Osteoblast (primary cell): ENCODE measurements at regions not wholly inside any gene's neighbourhood (a gene's known extent, or its start where the extent isn't known, plus 50 kb on each side); places are given as distances from the start of the nearest gene placed in this dataset.

ENCODE experiments used
- DNase-seq: peaks from one replicate; pipeline ENCODE4 v3.0.0; 2011; ENCODE audit warnings: low spot score, mixed read lengths; ENCODE audit not compliant: insufficient read length; ENCODE audit errors: missing footprints
- H2AFZ ChIP-seq: 2 replicates; pipeline ENCODE4 v1.6.0; 2011; ENCODE audit warnings: mild to moderate bottlenecking, low read length
- H3K27ac ChIP-seq: 2 replicates; pipeline ENCODE4 v1.5.1; 2011; ENCODE audit warnings: mild to moderate bottlenecking, low read depth, low read length, moderate library complexity
- H3K27me3 ChIP-seq: 2 replicates; pipeline ENCODE4 v1.6.0; 2012; ENCODE audit warnings: mild to moderate bottlenecking, control low read depth, inconsistent platforms, low read length, moderate library complexity; ENCODE audit not compliant: insufficient read depth
- H3K36me3 ChIP-seq: 2 replicates; pipeline ENCODE4 v1.5.1; 2011; ENCODE audit warnings: mild to moderate bottlenecking, low read length, control low read depth, moderate library complexity; ENCODE audit not compliant: insufficient read depth
- H3K4me1 ChIP-seq: 2 replicates; pipeline ENCODE4 v1.5.1; 2011; ENCODE audit warnings: mild to moderate bottlenecking, low read length, control low read depth, moderate library complexity; ENCODE audit not compliant: insufficient read depth
- H3K4me2 ChIP-seq: 2 replicates; pipeline ENCODE4 v1.6.0; 2011; ENCODE audit warnings: mild to moderate bottlenecking, low read length; ENCODE audit not compliant: insufficient read depth
- H3K4me3 ChIP-seq: fragments of 200-600 bp; sonication (generic); 3 replicates; pipeline ENCODE4 v1.5.1; 2012; ENCODE audit warnings: mild to moderate bottlenecking, low read length, inconsistent platforms; ENCODE audit not compliant: insufficient read depth
- H3K79me2 ChIP-seq: 2 replicates; pipeline ENCODE4 v1.6.0; 2012; ENCODE audit warnings: mild to moderate bottlenecking, low read length, control low read depth, inconsistent platforms; ENCODE audit not compliant: insufficient read depth
- H3K9me3 ChIP-seq: 2 replicates; pipeline ENCODE4 v1.5.1; 2011; ENCODE audit warnings: low read depth, low read length, control low read depth
- H4K20me1 ChIP-seq: 2 replicates; pipeline ENCODE4 v1.6.0; 2012; ENCODE audit warnings: mild to moderate bottlenecking, low read length, control low read depth; ENCODE audit not compliant: insufficient read depth
- CTCF ChIP-seq: IDR thresholded peaks from 2 replicates; pipeline ENCODE4 v1.5.1; 2011; ENCODE audit warnings: mild to moderate bottlenecking, low read depth, low read length, moderate library complexity; ENCODE audit errors: extremely low read depth

DNA sequence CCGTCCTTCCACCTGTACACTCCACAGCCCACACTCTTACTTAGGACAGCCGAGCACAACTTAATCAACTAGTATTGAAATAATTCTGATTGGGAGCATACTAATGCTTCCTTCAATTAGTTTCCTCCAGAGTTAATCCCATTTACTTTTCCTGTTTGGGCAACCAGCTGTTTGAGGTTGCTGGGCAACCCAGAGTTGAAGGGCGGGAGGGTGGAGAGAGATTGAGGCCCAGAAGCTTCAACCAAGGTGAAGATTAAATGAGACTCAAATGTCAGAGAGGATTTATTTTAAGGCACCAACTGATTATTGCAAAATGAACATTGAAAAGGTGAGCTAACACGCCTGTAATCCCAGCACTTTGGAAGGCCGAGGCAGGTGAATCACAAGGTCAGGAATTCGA is 428.5 kb upstream of the SEMA6D start:
- no peak overlapping the region for H3K4me2 ChIP-seq
- H3K9me3 ChIP-seq = no peaks in the 10 kb centered on the region
- no peak for TF ChIP-seq CTCF
- DNase-seq = no peak
- no peaks in the 10 kb centered on the region for H3K27me3 ChIP-seq
- H3K36me3 ChIP-seq = no peaks in the 10 kb centered on the region
- no peak overlapping the region for H3K27ac ChIP-seq
- H3K4me1 ChIP-seq = peaks cover 6% of the 10 kb centered on the region
- no peak overlapping the region for H3K4me3 ChIP-seq
- no peaks in the 10 kb centered on the region for H4K20me1 ChIP-seq
- H2AFZ ChIP-seq = no peak overlapping the region
- no peaks in the 10 kb centered on the region for H3K79me2 ChIP-seq

- no peak overlapping the region for H2AFZ ChIP-seq
- H3K4me3 ChIP-seq = no peak overlapping the region
- H3K79me2 ChIP-seq = no peaks in the 10 kb centered on the region
- no peak overlapping the region for H3K4me2 ChIP-seq
- H3K27me3 ChIP-seq = no peaks in the 10 kb centered on the region
- H3K27ac ChIP-seq = no peak overlapping the region
- H3K4me1 ChIP-seq = peaks cover 6% of the 10 kb centered on the region
- DNase-seq = no peak
- no peaks in the 10 kb centered on the region for H3K9me3 ChIP-seq
- no peaks in the 10 kb centered on the region for H3K36me3 ChIP-seq
- no peaks in the 10 kb centered on the region for H4K20me1 ChIP-seq
- no peak for TF ChIP-seq CTCF
Measured at GRCh38 chr15:47289656-47290055, 427.6 kb upstream of the SEMA6D start.

DNA sequence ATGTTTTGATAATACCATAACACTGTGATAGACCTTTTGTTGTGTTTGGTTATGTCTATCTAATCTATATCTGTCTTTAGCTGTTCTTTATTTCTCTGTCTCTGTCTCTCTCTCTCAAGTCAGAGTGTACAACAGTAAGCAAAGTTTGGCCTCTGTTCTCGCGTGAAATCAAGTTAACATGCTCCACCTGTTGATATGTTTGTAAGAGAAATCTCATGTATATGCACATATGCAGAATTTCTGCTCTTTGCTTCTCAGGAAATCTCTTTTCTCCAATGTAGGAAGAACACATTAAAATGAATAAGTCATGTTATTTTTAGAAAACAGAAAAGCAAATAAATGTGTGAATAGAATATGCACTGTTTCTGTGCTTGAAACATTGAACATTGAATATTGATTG is 425.5 kb upstream of the SEMA6D start:
- no peak for DNase-seq
- Histone ChIP-seq H3K27ac (no peak overlapping the region), H3K4me3 (no peak overlapping the region), H3K27me3 (no peaks in the 10 kb centered on the region), H3K4me2 (no peak overlapping the region), H4K20me1 (no peaks in the 10 kb centered on the region), H2AFZ (no peak overlapping the region), H3K79me2 (no peaks in the 10 kb centered on the region), H3K36me3 (no peaks in the 10 kb centered on the region), H3K4me1 (peaks cover 6% of the 10 kb centered on the region), H3K9me3 (no peaks in the 10 kb centered on the region)
- TF ChIP-seq CTCF = no peak

- Histone ChIP-seq H2AFZ (no peak overlapping the region), H3K79me2 (no peaks in the 10 kb centered on the region), H4K20me1 (no peaks in the 10 kb centered on the region), H3K4me3 (no peak overlapping the region), H3K27ac (no peak overlapping the region), H3K27me3 (no peaks in the 10 kb centered on the region), H3K4me2 (no peak overlapping the region), H3K4me1 (peaks cover 6% of the 10 kb centered on the region), H3K9me3 (no peaks in the 10 kb centered on the region), H3K36me3 (no peaks in the 10 kb centered on the region)
- DNase-seq = no peak
- TF ChIP-seq CTCF = no peak
Measured at GRCh38 chr15:47292638-47293190, 424.6 kb upstream of the SEMA6D start.
